ENCODE measurements at regions not wholly inside any gene's neighbourhood (a gene's known extent, or its start where the extent isn't known, plus 50 kb on each side); places are given as distances from the start of the nearest gene placed in this dataset.

- H3K36me3 ChIP-seq (ENCODE audit: insufficient read depth, low read length, poor library complexity, severe bottlenecking), result no peaks in the 10 kb centered on the region
- BruUV-seq (replicated peaks), result no TSS peak
- H3K27me3 ChIP-seq (replicated peaks; ENCODE audit: insufficient read depth, low read depth, low read length, poor library complexity), result no peaks in the 10 kb centered on the region
- DNase-seq (ENCODE audit: low spot score), result no peak
- H3K4me3 ChIP-seq (ENCODE audit: low read depth, low read length, poor library complexity, severe bottlenecking), result no peak overlapping the region
- POLR2A ChIA-PET (ENCODE audit: low non-redundant PET), result no interaction called here
- CTCF ChIA-PET, result no interaction called here
- no peak for TF ChIP-seq CTCF (conservative IDR thresholded peaks at IDR 0.05; ENCODE audit: low read depth, low read length)
- TF ChIP-seq EZH2 (IDR thresholded peaks at IDR 0.05; ENCODE audit: borderline replicate concordance, low read depth, low read length, poor library complexity, severe bottlenecking), result no peak
- intact Hi-C loops (cut with micrococcal nuclease; ENCODE audit: unreplicated experiment), result no loop called here
- H3K9me3 ChIP-seq (ENCODE audit: low read depth, low read length, poor library complexity, severe bottlenecking), result no peaks in the 10 kb centered on the region
- H3K4me1 ChIP-seq (ENCODE audit: insufficient read depth, low read length, poor library complexity, severe bottlenecking), result peaks cover 34% of the 10 kb centered on the region
- H3K27ac ChIP-seq (ENCODE audit: low read depth, low read length, poor library complexity, severe bottlenecking), result no peak overlapping the region
Measured at GRCh38 chr4:3829211-3829955, 63.2 kb downstream of the ADRA2C start.

- POLR2A ChIA-PET (ENCODE audit: low non-redundant PET), result no interaction called here
- CTCF ChIA-PET, result no interaction called here
- no peaks in the 10 kb centered on the region for H3K9me3 ChIP-seq (ENCODE audit: low read depth, low read length, poor library complexity, severe bottlenecking)
- H3K4me3 ChIP-seq (ENCODE audit: low read depth, low read length, poor library complexity, severe bottlenecking), result no peak overlapping the region
- intact Hi-C loops (cut with micrococcal nuclease; ENCODE audit: unreplicated experiment), result no loop called here
- peak overlapping the region; percentile 18 for H3K27ac ChIP-seq (ENCODE audit: low read depth, low read length, poor library complexity, severe bottlenecking)
- no TSS peak for BruUV-seq (replicated peaks)
- peaks cover 38% of the 10 kb centered on the region for H3K4me1 ChIP-seq (ENCODE audit: insufficient read depth, low read length, poor library complexity, severe bottlenecking)
- TF ChIP-seq CTCF (conservative IDR thresholded peaks at IDR 0.05; ENCODE audit: low read depth, low read length) (0 out of 2 replicates have a peak, but pooled peaks have one; percentile 23), EZH2 (IDR thresholded peaks at IDR 0.05; ENCODE audit: borderline replicate concordance, low read depth, low read length, poor library complexity, severe bottlenecking) (no peak)
- no peaks in the 10 kb centered on the region for H3K36me3 ChIP-seq (ENCODE audit: insufficient read depth, low read length, poor library complexity, severe bottlenecking)
- peak; percentile 85 for DNase-seq (ENCODE audit: low spot score)
- H3K27me3 ChIP-seq (replicated peaks; ENCODE audit: insufficient read depth, low read depth, low read length, poor library complexity), result no peaks in the 10 kb centered on the region
Measured at GRCh38 chr4:3829956-3830773, 64.0 kb downstream of the ADRA2C start.

GRCh38 chr4:3830774-3831528 lies 64.8 kb downstream of the ADRA2C start:
- intact Hi-C loops (cut with micrococcal nuclease; ENCODE audit: unreplicated experiment), result no loop called here
- H3K4me1 ChIP-seq (ENCODE audit: insufficient read depth, low read length, poor library complexity, severe bottlenecking), result peaks cover 38% of the 10 kb centered on the region
- DNase-seq (ENCODE audit: low spot score), result no peak
- ChIA-PET POLR2A (ENCODE audit: low non-redundant PET) (no interaction called here), CTCF (no interaction called here)
- H3K27me3 ChIP-seq (replicated peaks; ENCODE audit: insufficient read depth, low read depth, low read length, poor library complexity), result no peaks in the 10 kb centered on the region
- H3K4me3 ChIP-seq (ENCODE audit: low read depth, low read length, poor library complexity, severe bottlenecking), result no peak overlapping the region
- no peak overlapping the region for H3K27ac ChIP-seq (ENCODE audit: low read depth, low read length, poor library complexity, severe bottlenecking)
- no TSS peak for BruUV-seq (replicated peaks)
- no peaks in the 10 kb centered on the region for H3K9me3 ChIP-seq (ENCODE audit: low read depth, low read length, poor library complexity, severe bottlenecking)
- TF ChIP-seq EZH2 (IDR thresholded peaks at IDR 0.05; ENCODE audit: borderline replicate concordance, low read depth, low read length, poor library complexity, severe bottlenecking) (no peak), CTCF (conservative IDR thresholded peaks at IDR 0.05; ENCODE audit: low read depth, low read length) (no peak)
- H3K36me3 ChIP-seq (ENCODE audit: insufficient read depth, low read length, poor library complexity, severe bottlenecking), result no peaks in the 10 kb centered on the region

Data from A673 (cell line).